ENCODE measurements at regions not wholly inside any gene's neighbourhood (a gene's known extent, or its start where the extent isn't known, plus 50 kb on each side); places are given as distances from the start of the nearest gene placed in this dataset.

- H3K36me3 ChIP-seq (ENCODE audit: low read depth, low read length): no peaks in the 10 kb centered on the region
- H3K4me2 ChIP-seq (ENCODE audit: low read length): no peak overlapping the region
- ChIA-PET POLR2A (ENCODE audit: unreplicated experiment) (no interaction called here), CTCF (no interaction called here)
- no peak for TF ChIP-seq CTCF (conservative IDR thresholded peaks at IDR 0.05; ENCODE audit: low read depth, low read length)
- no peak for TF ChIP-seq EZH2phosphoT487 (IDR thresholded peaks at IDR 0.05; ENCODE audit: borderline replicate concordance, low read length)
- TF ChIP-seq EZH2 (IDR thresholded peaks at IDR 0.05; ENCODE audit: low read length, unreplicated experiment): no peak
- no peaks in the 10 kb centered on the region for H4K20me1 ChIP-seq (ENCODE audit: low read length)
- H3K4me1 ChIP-seq (ENCODE audit: insufficient read depth, low read length): no peaks in the 10 kb centered on the region
- no peaks in the 10 kb centered on the region for H3K27me3 ChIP-seq (ENCODE audit: low read length)
- H3K9me2 ChIP-seq (replicated peaks; ENCODE audit: low read length): no peaks in the 10 kb centered on the region
- H3K4me3 ChIP-seq (ENCODE audit: low read length): no peak overlapping the region
- no peak overlapping the region for H3K9ac ChIP-seq (ENCODE audit: low read length)
- intact Hi-C loops (cut with micrococcal nuclease): no loop called here
- DNase-seq: no peak
- H3K9me3 ChIP-seq (ENCODE audit: low read length): no peaks in the 10 kb centered on the region
- H3F3A ChIP-seq (ENCODE audit: low read length, unreplicated experiment): no peaks in the 10 kb centered on the region
- no peak overlapping the region for H3K27ac ChIP-seq (ENCODE audit: low read length)
- no TSS peak for BruUV-seq (replicated peaks)
- no peaks in the 10 kb centered on the region for H3K79me2 ChIP-seq (ENCODE audit: low read length)
- no peak for ATAC-seq
- no peak overlapping the region for H2AFZ ChIP-seq (ENCODE audit: low read length)
These were observed 934.4 kb downstream of the HACE1 start for GRCh38 chr6:103925317-103925716.

- Histone ChIP-seq H3K9me3 (ENCODE audit: low read length) (no peaks in the 10 kb centered on the region), H3K4me3 (ENCODE audit: low read length) (no peak overlapping the region), H3K36me3 (ENCODE audit: low read depth, low read length) (no peaks in the 10 kb centered on the region), H3K27me3 (ENCODE audit: low read length) (no peaks in the 10 kb centered on the region), H3K27ac (ENCODE audit: low read length) (no peak overlapping the region), H4K20me1 (ENCODE audit: low read length) (no peaks in the 10 kb centered on the region), H3K9me2 (replicated peaks; ENCODE audit: low read length) (no peaks in the 10 kb centered on the region), H3K4me1 (ENCODE audit: insufficient read depth, low read length) (no peaks in the 10 kb centered on the region), H3F3A (ENCODE audit: low read length, unreplicated experiment) (no peaks in the 10 kb centered on the region), H3K9ac (ENCODE audit: low read length) (no peak overlapping the region), H3K4me2 (ENCODE audit: low read length) (no peak overlapping the region), H2AFZ (ENCODE audit: low read length) (no peak overlapping the region), H3K79me2 (ENCODE audit: low read length) (no peaks in the 10 kb centered on the region)
- ChIA-PET POLR2A (ENCODE audit: unreplicated experiment) (no interaction called here), CTCF (no interaction called here)
- BruUV-seq (replicated peaks): no TSS peak
- intact Hi-C loops (cut with micrococcal nuclease): no loop called here
- TF ChIP-seq EZH2phosphoT487 (IDR thresholded peaks at IDR 0.05; ENCODE audit: borderline replicate concordance, low read length) (no peak), EZH2 (IDR thresholded peaks at IDR 0.05; ENCODE audit: low read length, unreplicated experiment) (no peak), CTCF (conservative IDR thresholded peaks at IDR 0.05; ENCODE audit: low read depth, low read length) (no peak)
- ATAC-seq (no peak), DNase-seq (no peak)
These were observed 949.7 kb downstream of the HACE1 start for GRCh38 chr6:103910018-103910417.

GRCh38 chr6:103908898-103909297, 950.8 kb downstream of the HACE1 start:
- Histone ChIP-seq H3K27ac (ENCODE audit: low read length) (no peak overlapping the region), H3K4me1 (ENCODE audit: insufficient read depth, low read length) (no peaks in the 10 kb centered on the region), H3K9ac (ENCODE audit: low read length) (no peak overlapping the region), H3K4me2 (ENCODE audit: low read length) (no peak overlapping the region), H3K9me2 (replicated peaks; ENCODE audit: low read length) (no peaks in the 10 kb centered on the region), H3K27me3 (ENCODE audit: low read length) (no peaks in the 10 kb centered on the region), H3K9me3 (ENCODE audit: low read length) (no peaks in the 10 kb centered on the region), H3F3A (ENCODE audit: low read length, unreplicated experiment) (no peaks in the 10 kb centered on the region), H4K20me1 (ENCODE audit: low read length) (no peaks in the 10 kb centered on the region), H2AFZ (ENCODE audit: low read length) (no peak overlapping the region), H3K36me3 (ENCODE audit: low read depth, low read length) (no peaks in the 10 kb centered on the region), H3K79me2 (ENCODE audit: low read length) (no peaks in the 10 kb centered on the region), H3K4me3 (ENCODE audit: low read length) (no peak overlapping the region)
- no peak for DNase-seq
- no peak for ATAC-seq
- TF ChIP-seq EZH2phosphoT487 (IDR thresholded peaks at IDR 0.05; ENCODE audit: borderline replicate concordance, low read length) (no peak), EZH2 (IDR thresholded peaks at IDR 0.05; ENCODE audit: low read length, unreplicated experiment) (no peak), CTCF (conservative IDR thresholded peaks at IDR 0.05; ENCODE audit: low read depth, low read length) (no peak)
- ChIA-PET POLR2A (ENCODE audit: unreplicated experiment) (no interaction called here), CTCF (no interaction called here)
- no TSS peak for BruUV-seq (replicated peaks)
- intact Hi-C loops (cut with micrococcal nuclease): no loop called here

Data from PC-3 (cell line).